ENCODE measurements at regions not wholly inside any gene's neighbourhood (a gene's known extent, or its start where the extent isn't known, plus 50 kb on each side); places are given as distances from the start of the nearest gene placed in this dataset.

- H3K4me3 Mint-ChIP-seq (ENCODE audit: unreplicated experiment), result no peak overlapping the region
- DNase-seq, result no peak
- H3K27me3 Mint-ChIP-seq (ENCODE audit: unreplicated experiment), result no peaks in the 10 kb centered on the region
- H3K9me3 Mint-ChIP-seq (ENCODE audit: unreplicated experiment), result no peaks in the 10 kb centered on the region
- no peak overlapping the region for H3K27ac Mint-ChIP-seq (ENCODE audit: unreplicated experiment)
- H3K4me1 Mint-ChIP-seq (ENCODE audit: low read depth, unreplicated experiment), result peaks cover 6% of the 10 kb centered on the region
- H3K36me3 Mint-ChIP-seq (ENCODE audit: unreplicated experiment), result no peaks in the 10 kb centered on the region
- TF ChIP-seq, protein P1, sequence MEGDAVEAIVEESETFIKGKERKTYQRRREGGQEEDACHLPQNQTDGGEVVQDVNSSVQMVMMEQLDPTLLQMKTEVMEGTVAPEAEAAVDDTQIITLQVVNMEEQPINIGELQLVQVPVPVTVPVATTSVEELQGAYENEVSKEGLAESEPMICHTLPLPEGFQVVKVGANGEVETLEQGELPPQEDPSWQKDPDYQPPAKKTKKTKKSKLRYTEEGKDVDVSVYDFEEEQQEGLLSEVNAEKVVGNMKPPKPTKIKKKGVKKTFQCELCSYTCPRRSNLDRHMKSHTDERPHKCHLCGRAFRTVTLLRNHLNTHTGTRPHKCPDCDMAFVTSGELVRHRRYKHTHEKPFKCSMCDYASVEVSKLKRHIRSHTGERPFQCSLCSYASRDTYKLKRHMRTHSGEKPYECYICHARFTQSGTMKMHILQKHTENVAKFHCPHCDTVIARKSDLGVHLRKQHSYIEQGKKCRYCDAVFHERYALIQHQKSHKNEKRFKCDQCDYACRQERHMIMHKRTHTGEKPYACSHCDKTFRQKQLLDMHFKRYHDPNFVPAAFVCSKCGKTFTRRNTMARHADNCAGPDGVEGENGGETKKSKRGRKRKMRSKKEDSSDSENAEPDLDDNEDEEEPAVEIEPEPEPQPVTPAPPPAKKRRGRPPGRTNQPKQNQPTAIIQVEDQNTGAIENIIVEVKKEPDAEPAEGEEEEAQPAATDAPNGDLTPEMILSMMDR (IDR thresholded peaks at IDR 0.05; ENCODE audit: partially characterized antibody, unreplicated experiment), result no peak
Measured at GRCh38 chr9:13001989-13002580, 227.3 kb downstream of the LURAP1L start.

- TF ChIP-seq, protein P1 (IDR thresholded peaks at IDR 0.05; ENCODE audit: partially characterized antibody, unreplicated experiment), result no peak
- H3K4me1 Mint-ChIP-seq (ENCODE audit: low read depth, unreplicated experiment), result peaks cover 7% of the 10 kb centered on the region
- no peak overlapping the region for H3K27ac Mint-ChIP-seq (ENCODE audit: unreplicated experiment)
- H3K4me3 Mint-ChIP-seq (ENCODE audit: unreplicated experiment), result no peak overlapping the region
- no peak for DNase-seq
- H3K9me3 Mint-ChIP-seq (ENCODE audit: unreplicated experiment), result no peaks in the 10 kb centered on the region
- no peaks in the 10 kb centered on the region for H3K36me3 Mint-ChIP-seq (ENCODE audit: unreplicated experiment)
- H3K27me3 Mint-ChIP-seq (ENCODE audit: unreplicated experiment), result no peaks in the 10 kb centered on the region
Measured at GRCh38 chr9:13002740-13003139, 227.9 kb downstream of the LURAP1L start.

- Mint-ChIP-seq H3K4me3 (ENCODE audit: unreplicated experiment) (no peak overlapping the region), H3K27me3 (ENCODE audit: unreplicated experiment) (no peaks in the 10 kb centered on the region), H3K4me1 (ENCODE audit: low read depth, unreplicated experiment) (peaks cover 10% of the 10 kb centered on the region), H3K36me3 (ENCODE audit: unreplicated experiment) (no peaks in the 10 kb centered on the region), H3K27ac (ENCODE audit: unreplicated experiment) (no peak overlapping the region), H3K9me3 (ENCODE audit: unreplicated experiment) (no peaks in the 10 kb centered on the region)
- DNase-seq, result no peak
- TF ChIP-seq, protein P1 (IDR thresholded peaks at IDR 0.05; ENCODE audit: partially characterized antibody, unreplicated experiment), result no peak
Measured at GRCh38 chr9:13009871-13010270, 235.1 kb downstream of the LURAP1L start.

- Mint-ChIP-seq H3K4me1 (ENCODE audit: low read depth, unreplicated experiment) (no peaks in the 10 kb centered on the region), H3K27me3 (ENCODE audit: unreplicated experiment) (no peaks in the 10 kb centered on the region), H3K36me3 (ENCODE audit: unreplicated experiment) (no peaks in the 10 kb centered on the region), H3K4me3 (ENCODE audit: unreplicated experiment) (no peak overlapping the region), H3K9me3 (ENCODE audit: unreplicated experiment) (no peaks in the 10 kb centered on the region), H3K27ac (ENCODE audit: unreplicated experiment) (no peak overlapping the region)
- TF ChIP-seq, protein P1 (IDR thresholded peaks at IDR 0.05; ENCODE audit: partially characterized antibody, unreplicated experiment), result no peak
- DNase-seq, result no peak
Measured at GRCh38 chr9:13013991-13014883, 239.4 kb downstream of the LURAP1L start.

GRCh38 chr9:13017260-13017659 is 242.4 kb downstream of the LURAP1L start:
- no peaks in the 10 kb centered on the region for H3K4me1 Mint-ChIP-seq (ENCODE audit: low read depth, unreplicated experiment)
- H3K4me3 Mint-ChIP-seq (ENCODE audit: unreplicated experiment), result no peak overlapping the region
- H3K36me3 Mint-ChIP-seq (ENCODE audit: unreplicated experiment), result no peaks in the 10 kb centered on the region
- no peak overlapping the region for H3K27ac Mint-ChIP-seq (ENCODE audit: unreplicated experiment)
- DNase-seq, result no peak
- no peaks in the 10 kb centered on the region for H3K9me3 Mint-ChIP-seq (ENCODE audit: unreplicated experiment)
- TF ChIP-seq, protein P1 (IDR thresholded peaks at IDR 0.05; ENCODE audit: partially characterized antibody, unreplicated experiment), result no peak
- no peaks in the 10 kb centered on the region for H3K27me3 Mint-ChIP-seq (ENCODE audit: unreplicated experiment)

Measured in glutamatergic neuron (in vitro differentiated cells).